Thyroid gland (tissue), 4 donors: ENCODE measurements at regions not wholly inside any gene's neighbourhood (a gene's known extent, or its start where the extent isn't known, plus 50 kb on each side); places are given as distances from the start of the nearest gene placed in this dataset.

ENCODE experiments used
- DNase-seq, 2 donors: peaks; one replicate each; pipeline ENCODE4 v3.0.0-alpha.2; 2019
- H3K27ac ChIP-seq, 3 donors: fragments of 200-600 bp; sonication (generic); 1 replicate in 2 of 3; 2 replicates in 1 of 3; pipeline ENCODE4 v1.5.1; 2016 to 2019; ENCODE audit warnings: mild to moderate bottlenecking in 1 of 3, moderate library complexity in 1 of 3
- H3K27me3 ChIP-seq: fragments of 200-600 bp; sonication (generic); one replicate; pipeline ENCODE4 v1.5.1; 2019
- H3K36me3 ChIP-seq, 2 donors: fragments of 200-600 bp; sonication (generic); one replicate each; pipeline ENCODE4 v1.5.1; 2016 to 2019
- H3K4me1 ChIP-seq, 2 donors: fragments of 200-600 bp; sonication (generic); one replicate each; pipeline ENCODE4 v1.5.1; 2017 to 2019
- H3K4me3 ChIP-seq, 3 donors: fragments of 200-600 bp; sonication (generic); replicated peaks in 1 of 3; 1 replicate in 2 of 3; 2 replicates in 1 of 3; pipeline ENCODE4 v1.5.1; 2016; ENCODE audit warnings: mild to moderate bottlenecking in 1 of 3
- H3K9me3 ChIP-seq: fragments of 200-600 bp; sonication (generic); one replicate; pipeline ENCODE4 v1.5.1; 2017
- CTCF ChIP-seq, 6 experiments: fragments of 200-600 bp in 3 of 6; fragments of 450-650 bp in 3 of 6; sonication (generic) in 3 of 6; IDR thresholded peaks; one replicate each; pipeline ENCODE4 v1.5.1; 2016 to 2019; ENCODE audit warnings: antibody characterized with exemption in 6 of 6, mild to moderate bottlenecking in 2 of 6, inconsistent platforms in 1 of 6, moderate library complexity in 1 of 6
- POLR2A ChIP-seq, 2 donors: fragments of 450-650 bp; IDR thresholded peaks; one replicate each; pipeline ENCODE4 v1.6.1; 2017; ENCODE audit warnings: antibody characterized with exemption in 2 of 2, mild to moderate bottlenecking in 2 of 2, moderate library complexity in 1 of 2
- WGBS, 2 donors: methylation state at CpG; one replicate each; pipeline ENCODE4 v1.1.5; 2017; 5-methylcytosine and 5-hydroxymethylcytosine counted together
- intact Hi-C: fragments of 100-400 bp; cut with DNase I; formaldehyde crosslinking; loops from one replicate; pipeline ENCODE4 v1.15.1; 2023

GRCh38 chr11:33445761-33446161 lies 188.6 kb downstream of the HIPK3 start:
- no peak overlapping the region for H3K27ac ChIP-seq
- 62 to 68% methylated on average over 1 of the region's 1 CpG for WGBS, 2 donors
- H3K9me3 ChIP-seq, result no peaks in the 10 kb centered on the region
- DNase-seq, result no peak
- no peak overlapping the region for H3K4me3 ChIP-seq
- TF ChIP-seq POLR2A (IDR thresholded peaks at IDR 0.05), result no peak
- no peak for TF ChIP-seq CTCF (IDR thresholded peaks at IDR 0.05)
- H3K4me1 ChIP-seq, result no peaks in the 10 kb centered on the region
- intact Hi-C loops, result no loop called here
- H3K27me3 ChIP-seq, result no peaks in the 10 kb centered on the region
- H3K36me3 ChIP-seq, result no peaks in the 10 kb centered on the region

- no peaks in the 10 kb centered on the region for H3K9me3 ChIP-seq
- no peak overlapping the region for H3K4me3 ChIP-seq
- intact Hi-C loops, result no loop called here
- H3K4me1 ChIP-seq, result no peaks in the 10 kb centered on the region
- DNase-seq, result no peak
- WGBS, 2 donors, result 82 to 84% methylated on average over 4 of the region's 4 CpGs
- H3K36me3 ChIP-seq, result no peaks in the 10 kb centered on the region
- H3K27me3 ChIP-seq, result no peaks in the 10 kb centered on the region
- TF ChIP-seq CTCF (IDR thresholded peaks at IDR 0.05) (no peak), POLR2A (IDR thresholded peaks at IDR 0.05) (no peak)
- H3K27ac ChIP-seq, result no peak overlapping the region
Measured at GRCh38 chr11:33444835-33445594, 187.8 kb downstream of the HIPK3 start.

- DNase-seq, result no peak
Measured at GRCh38 chr11:33443684-33444083, 186.5 kb downstream of the HIPK3 start.

GRCh38 chr11:33438301-33438700 lies 181.1 kb downstream of the HIPK3 start:
- DNase-seq, result no peak
- 76 to 85% methylated on average over 7 of the region's 7 CpGs for WGBS, 2 donors
- Histone ChIP-seq H3K27ac (no peak overlapping the region), H3K4me1 (no peaks in the 10 kb centered on the region), H3K27me3 (no peaks in the 10 kb centered on the region), H3K9me3 (no peaks in the 10 kb centered on the region), H3K4me3 (no peak overlapping the region), H3K36me3 (no peaks in the 10 kb centered on the region)
- TF ChIP-seq CTCF (IDR thresholded peaks at IDR 0.05) (no peak), POLR2A (IDR thresholded peaks at IDR 0.05) (no peak)
- intact Hi-C loops, result no loop called here

More at GRCh38 chr11:33443684-33444083, 186.5 kb downstream of the HIPK3 start:
- no peaks in the 10 kb centered on the region for H3K36me3 ChIP-seq
- no peak for TF ChIP-seq POLR2A (IDR thresholded peaks at IDR 0.05)
- no peak for TF ChIP-seq CTCF (IDR thresholded peaks at IDR 0.05)
- no peaks in the 10 kb centered on the region for H3K27me3 ChIP-seq
- no peak overlapping the region for H3K4me3 ChIP-seq
- no peak overlapping the region for H3K27ac ChIP-seq
- intact Hi-C loops, result no loop called here
- no peaks in the 10 kb centered on the region for H3K9me3 ChIP-seq
- no peaks in the 10 kb centered on the region for H3K4me1 ChIP-seq

- Histone ChIP-seq H3K4me3 (no peak overlapping the region), H3K27ac (no peak overlapping the region), H3K4me1 (no peaks in the 10 kb centered on the region), H3K36me3 (no peaks in the 10 kb centered on the region), H3K9me3 (no peaks in the 10 kb centered on the region), H3K27me3 (no peaks in the 10 kb centered on the region)
- TF ChIP-seq POLR2A (IDR thresholded peaks at IDR 0.05), result no peak
- TF ChIP-seq CTCF (IDR thresholded peaks at IDR 0.05), result no peak
- no peak for DNase-seq
- intact Hi-C loops, result no loop called here
- WGBS, 2 donors, result 91 to 93% methylated on average over 1 of the region's 1 CpG
Measured at GRCh38 chr11:33437529-33437928, 180.3 kb downstream of the HIPK3 start.
